AG09319 (cell line): ENCODE measurements at regions not wholly inside any gene's neighbourhood (a gene's known extent, or its start where the extent isn't known, plus 50 kb on each side); places are given as distances from the start of the nearest gene placed in this dataset.

Experiments
- DNase-seq: peaks from one replicate; pipeline ENCODE4 v3.0.0-alpha.2; 2010; ENCODE audit warnings: low read depth; ENCODE audit errors: extremely low read depth
- TF ChIP-seq, protein P1 (sequence below): IDR thresholded peaks from 2 replicates; pipeline ENCODE4 v1.5.1; 2011; ENCODE audit warnings: low read depth, mild to moderate bottlenecking, inconsistent platforms, low read length, moderate library complexity

DNA sequence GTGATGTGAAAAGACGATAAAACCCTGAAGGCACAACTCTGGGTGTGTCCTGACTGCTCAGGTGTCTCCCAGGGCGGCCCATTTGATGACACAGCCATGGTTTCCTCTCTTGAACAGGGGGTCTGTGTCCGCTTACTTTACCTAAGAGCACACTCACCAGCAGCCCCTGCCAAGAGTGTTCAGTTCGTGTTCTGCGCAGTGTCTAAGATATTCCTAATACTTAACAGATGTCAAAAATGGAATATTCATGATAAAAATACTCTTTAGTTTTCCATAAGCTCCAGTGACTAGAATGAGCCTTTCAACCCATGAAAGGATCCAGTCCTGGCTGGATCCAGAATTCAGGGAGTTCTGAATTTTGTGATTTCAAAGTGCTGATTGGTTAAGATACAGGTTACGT lies 492.4 kb downstream of the TNS3 start:
- TF ChIP-seq, protein P1, sequence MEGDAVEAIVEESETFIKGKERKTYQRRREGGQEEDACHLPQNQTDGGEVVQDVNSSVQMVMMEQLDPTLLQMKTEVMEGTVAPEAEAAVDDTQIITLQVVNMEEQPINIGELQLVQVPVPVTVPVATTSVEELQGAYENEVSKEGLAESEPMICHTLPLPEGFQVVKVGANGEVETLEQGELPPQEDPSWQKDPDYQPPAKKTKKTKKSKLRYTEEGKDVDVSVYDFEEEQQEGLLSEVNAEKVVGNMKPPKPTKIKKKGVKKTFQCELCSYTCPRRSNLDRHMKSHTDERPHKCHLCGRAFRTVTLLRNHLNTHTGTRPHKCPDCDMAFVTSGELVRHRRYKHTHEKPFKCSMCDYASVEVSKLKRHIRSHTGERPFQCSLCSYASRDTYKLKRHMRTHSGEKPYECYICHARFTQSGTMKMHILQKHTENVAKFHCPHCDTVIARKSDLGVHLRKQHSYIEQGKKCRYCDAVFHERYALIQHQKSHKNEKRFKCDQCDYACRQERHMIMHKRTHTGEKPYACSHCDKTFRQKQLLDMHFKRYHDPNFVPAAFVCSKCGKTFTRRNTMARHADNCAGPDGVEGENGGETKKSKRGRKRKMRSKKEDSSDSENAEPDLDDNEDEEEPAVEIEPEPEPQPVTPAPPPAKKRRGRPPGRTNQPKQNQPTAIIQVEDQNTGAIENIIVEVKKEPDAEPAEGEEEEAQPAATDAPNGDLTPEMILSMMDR: no peak
- no peak for DNase-seq

DNA sequence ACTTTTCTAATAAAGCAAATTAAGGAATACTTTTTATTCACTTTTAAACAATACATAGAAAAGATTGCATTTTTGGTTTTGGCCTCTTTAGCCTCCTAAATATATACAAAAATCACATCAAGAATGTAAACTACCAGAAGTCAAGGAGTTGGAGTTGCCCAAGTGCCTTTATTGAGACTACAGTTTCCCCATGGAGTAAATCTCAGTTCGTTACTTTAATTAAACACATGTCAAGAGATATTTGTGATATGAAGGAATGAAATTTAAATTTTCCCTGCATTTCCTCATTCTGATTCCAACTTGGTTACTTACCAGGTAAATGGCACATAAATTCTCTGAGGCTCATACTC lies 492.9 kb downstream of the TNS3 start:
- TF ChIP-seq, protein P1: no peak
- DNase-seq: no peak

DNA sequence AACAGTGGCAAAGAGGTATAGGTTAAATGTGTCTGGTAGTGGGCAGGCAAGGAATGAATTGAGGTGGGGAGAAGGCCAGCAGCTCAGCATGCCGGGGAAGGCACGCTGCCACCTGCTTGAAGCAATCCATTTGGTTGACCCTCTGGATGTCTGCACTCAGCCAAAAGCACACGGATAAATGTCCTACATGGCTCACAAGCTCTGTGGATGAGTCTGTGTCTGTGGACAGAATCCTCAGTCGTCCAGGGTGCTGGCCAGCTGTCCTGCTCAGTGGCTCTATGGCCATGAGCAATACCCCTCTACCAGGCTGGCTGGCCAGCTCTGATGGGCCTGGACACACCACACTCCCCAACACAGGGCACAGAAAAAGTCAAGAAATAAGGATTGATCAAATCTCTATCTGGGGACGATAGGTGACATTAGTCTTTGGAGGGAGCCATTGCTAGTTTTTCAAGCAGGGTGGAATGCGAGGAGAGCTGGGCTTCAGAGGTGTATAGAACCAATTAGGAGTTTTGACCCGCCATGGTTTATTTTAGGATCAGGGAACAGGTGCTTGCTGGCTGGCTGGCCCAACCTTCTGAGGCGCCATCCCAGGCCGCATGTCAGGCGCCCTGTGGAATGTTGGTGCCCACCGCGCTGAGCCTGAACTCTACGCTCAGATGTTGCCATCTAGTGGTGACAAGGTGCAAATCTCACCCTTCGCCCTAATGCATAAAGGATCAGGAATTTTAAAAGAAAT lies 493.4 kb downstream of the TNS3 start:
- TF ChIP-seq, protein P1: peak; percentile 79
- DNase-seq: peak; percentile 34

DNA sequence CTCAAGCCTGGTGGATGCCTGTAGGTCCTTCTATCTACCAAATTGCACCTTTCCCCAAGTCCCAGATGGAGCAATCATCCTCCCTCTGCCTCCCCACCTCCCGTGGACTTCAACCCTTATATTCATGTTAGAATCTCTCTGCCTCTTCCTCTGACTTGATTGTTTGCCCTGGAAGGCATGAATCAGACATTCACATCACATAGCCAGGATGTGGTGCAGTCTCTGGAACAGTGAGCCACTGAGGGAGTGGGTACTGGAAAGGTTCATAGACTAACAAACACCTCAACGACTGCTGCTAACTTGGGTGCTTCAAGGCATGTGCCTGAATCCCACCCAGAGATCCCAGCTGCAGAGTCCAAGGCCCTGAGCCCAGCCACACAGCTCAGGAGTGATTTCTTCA lies 494.0 kb downstream of the TNS3 start:
- no peak for DNase-seq
- TF ChIP-seq, protein P1: no peak

DNA sequence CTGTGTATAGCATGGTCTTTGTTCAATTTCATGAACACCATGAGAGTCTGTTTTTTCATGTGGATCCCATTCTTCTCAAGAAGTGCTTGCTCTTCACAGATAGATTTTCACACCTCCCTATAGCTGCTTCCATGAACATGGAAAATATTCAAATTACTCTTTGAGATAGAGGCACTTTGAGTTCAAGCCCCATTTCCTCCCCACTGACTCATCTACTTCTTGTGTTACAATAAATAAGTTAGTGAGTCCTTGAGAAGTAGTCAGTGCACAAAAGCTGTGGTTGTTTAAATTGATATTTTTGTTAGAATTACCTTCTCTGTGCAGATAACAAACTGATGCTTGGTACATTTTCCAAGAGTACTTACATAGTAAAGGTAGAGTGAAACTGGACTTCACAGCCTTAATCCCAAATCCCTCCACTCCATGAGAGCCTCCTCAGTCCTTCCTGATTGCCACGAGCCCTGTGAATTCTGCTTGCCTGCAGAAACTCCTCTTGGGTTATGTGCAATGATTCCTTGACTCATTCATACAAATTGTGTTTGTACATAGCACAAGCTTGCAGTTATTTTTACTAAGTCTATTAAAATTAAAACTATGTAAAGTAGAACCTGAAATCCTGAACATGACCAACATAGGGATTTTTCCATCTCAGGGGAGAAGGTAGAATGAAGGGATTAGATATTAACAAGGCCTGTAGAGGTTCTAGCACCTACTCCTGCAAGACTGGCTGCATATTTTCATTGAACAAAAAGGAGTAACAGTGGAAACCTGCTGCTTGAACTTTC lies 496.2 kb downstream of the TNS3 start:
- TF ChIP-seq, protein P1: no peak
- no peak for DNase-seq

DNA sequence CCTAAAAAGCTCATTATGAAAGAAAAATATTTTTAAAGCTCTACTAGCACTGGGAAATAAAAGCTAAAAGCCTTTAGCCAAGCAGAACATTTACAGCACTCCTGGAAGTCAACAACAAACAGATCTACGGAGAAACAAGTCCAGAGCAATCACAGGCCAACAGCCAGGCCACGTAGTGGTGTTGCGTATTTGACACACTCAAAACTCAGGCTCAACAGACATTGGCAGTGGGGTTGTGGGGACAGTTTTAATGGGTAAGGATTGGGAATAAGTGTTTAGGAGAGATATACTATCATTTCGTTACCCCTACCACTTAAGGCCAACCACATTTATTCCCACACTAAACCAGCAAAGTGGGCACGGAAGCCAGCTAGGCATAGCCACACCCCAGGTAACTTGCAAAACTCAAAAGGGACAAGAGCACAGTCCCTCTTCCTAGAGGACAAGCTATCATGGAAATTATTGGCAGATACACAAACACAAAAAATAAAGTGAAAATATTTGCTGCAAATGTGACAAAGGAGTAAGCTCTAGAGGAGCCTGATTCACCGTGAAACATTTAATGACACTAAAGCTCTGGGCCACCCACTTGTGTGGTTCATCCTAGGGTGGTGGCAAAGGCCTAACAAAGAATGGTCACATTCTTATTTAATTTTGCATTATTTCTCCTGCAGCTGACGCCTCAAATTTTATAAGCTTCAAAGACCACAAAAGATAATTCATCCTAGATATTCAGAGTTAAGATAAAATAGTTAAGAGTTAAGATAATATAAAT lies 498.2 kb downstream of the TNS3 start:
- TF ChIP-seq, protein P1: no peak
- no peak for DNase-seq

DNA sequence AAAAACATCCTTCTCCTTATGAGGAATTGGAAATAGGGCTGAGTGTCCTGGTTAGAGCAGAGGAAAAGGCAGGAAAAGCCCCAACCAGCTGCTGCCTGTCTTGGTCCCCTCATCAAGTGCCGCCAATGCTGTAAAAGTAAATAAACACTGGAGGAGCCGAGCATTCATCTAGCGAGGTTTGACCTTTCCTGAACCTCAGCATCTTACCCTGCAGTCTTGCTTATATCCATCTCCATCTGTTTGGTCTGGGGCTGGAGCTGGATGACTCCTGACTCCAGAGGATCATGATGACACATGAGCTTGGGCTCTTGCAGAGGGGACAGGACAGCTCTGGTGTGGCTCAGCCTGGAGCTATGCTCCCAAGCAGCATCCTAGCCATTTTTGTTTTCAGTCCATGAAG lies 501.1 kb downstream of the TNS3 start:
- no peak for DNase-seq
- TF ChIP-seq, protein P1: no peak
